Smooth muscle cell (in vitro differentiated cells): ENCODE measurements at regions not wholly inside any gene's neighbourhood (a gene's known extent, or its start where the extent isn't known, plus 50 kb on each side); places are given as distances from the start of the nearest gene placed in this dataset.
"Not testable (repeated sequence)": the region's sequence is repeated elsewhere in the genome, so short reads cannot be mapped to it uniquely, and the experiment has no call there.

Experiments used
- DNase-seq: peaks from one replicate; lab custom pipeline; 2025; ENCODE audit not compliant: unreplicated experiment; lab: John Stamatoyannopoulos, UW
- H2AFZ ChIP-seq: fragments of 200-600 bp; sonication (generic); 2 replicates; pipeline ENCODE4 v1.6.0; 2016; ENCODE audit warnings: antibody characterized with exemption, low read depth, mild to moderate bottlenecking
- H3F3A ChIP-seq: fragments of 200-600 bp; sonication (generic); 2 replicates; pipeline ENCODE4 v1.6.0; 2017; ENCODE audit warnings: antibody characterized with exemption, low read depth
- H3K27ac ChIP-seq: fragments of 200-600 bp; sonication (generic); 2 replicates; pipeline ENCODE4 v1.5.1; 2016; ENCODE audit warnings: low read depth, mild to moderate bottlenecking
- H3K27me3 ChIP-seq: fragments of 200-600 bp; sonication (generic); 2 replicates; pipeline ENCODE4 v1.6.1; 2016; ENCODE audit warnings: low read depth, mild to moderate bottlenecking
- H3K36me3 ChIP-seq: fragments of 200-600 bp; sonication (generic); 2 replicates; pipeline ENCODE4 v1.5.1; 2016; ENCODE audit warnings: low read depth
- H3K4me1 ChIP-seq: fragments of 200-600 bp; sonication (generic); 2 replicates; pipeline ENCODE4 v1.5.1; 2016; ENCODE audit warnings: low read depth
- H3K4me2 ChIP-seq: fragments of 200-600 bp; sonication (generic); 2 replicates; pipeline ENCODE4 v1.6.0; 2016; ENCODE audit warnings: mild to moderate bottlenecking
- H3K4me3 ChIP-seq: fragments of 200-600 bp; sonication (generic); 2 replicates; pipeline ENCODE4 v1.5.1; 2016; ENCODE audit warnings: mild to moderate bottlenecking
- H3K79me2 ChIP-seq: fragments of 200-600 bp; sonication (generic); 2 replicates; pipeline ENCODE4 v1.6.0; 2016; ENCODE audit warnings: low read depth, mild to moderate bottlenecking
- H3K9ac ChIP-seq: fragments of 200-600 bp; sonication (generic); 2 replicates; pipeline ENCODE4 v1.6.0; 2016; ENCODE audit warnings: low read depth
- H3K9me3 ChIP-seq: fragments of 200-600 bp; sonication (generic); replicated peaks from 2 replicates; pipeline ENCODE4 v1.5.1; 2016; ENCODE audit warnings: low read depth
- H4K20me1 ChIP-seq: fragments of 200-600 bp; sonication (generic); 2 replicates; pipeline ENCODE4 v1.6.0; 2016; ENCODE audit warnings: low read depth
- WGBS: methylation state at CpG from one replicate; pipeline ENCODE4 v1.1.7; 2016; ENCODE audit warnings: low lambda C conversion rate; 5-methylcytosine and 5-hydroxymethylcytosine counted together
- TF ChIP-seq, protein P1 (sequence below): fragments of 200-600 bp; sonication (generic); IDR thresholded peaks from 2 replicates; pipeline ENCODE4 v1.5.1; 2017; ENCODE audit warnings: borderline replicate concordance, mild to moderate bottlenecking, antibody characterized with exemption; ENCODE audit not compliant: insufficient read depth, poor library complexity, severe bottlenecking

DNA sequence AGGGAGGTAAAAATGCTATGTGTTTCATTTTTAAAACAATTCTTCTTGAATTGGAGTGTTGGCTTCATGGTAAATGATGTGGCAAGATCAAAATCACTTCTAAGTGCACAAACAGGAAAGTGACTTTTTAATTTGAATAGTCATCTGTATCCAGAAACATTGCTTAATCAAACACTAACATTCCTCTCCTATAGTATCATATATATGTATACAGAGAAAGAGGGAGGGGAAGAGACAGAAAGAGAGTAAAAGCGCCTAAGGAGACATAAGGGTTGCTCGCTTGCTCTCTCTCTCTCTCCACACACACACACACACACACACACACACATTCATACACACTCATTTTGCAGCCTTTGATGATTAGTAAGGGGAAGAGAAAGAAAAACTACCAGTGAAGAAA is 95.4 kb upstream of the PRDM9 start:
- TF ChIP-seq, protein P1, sequence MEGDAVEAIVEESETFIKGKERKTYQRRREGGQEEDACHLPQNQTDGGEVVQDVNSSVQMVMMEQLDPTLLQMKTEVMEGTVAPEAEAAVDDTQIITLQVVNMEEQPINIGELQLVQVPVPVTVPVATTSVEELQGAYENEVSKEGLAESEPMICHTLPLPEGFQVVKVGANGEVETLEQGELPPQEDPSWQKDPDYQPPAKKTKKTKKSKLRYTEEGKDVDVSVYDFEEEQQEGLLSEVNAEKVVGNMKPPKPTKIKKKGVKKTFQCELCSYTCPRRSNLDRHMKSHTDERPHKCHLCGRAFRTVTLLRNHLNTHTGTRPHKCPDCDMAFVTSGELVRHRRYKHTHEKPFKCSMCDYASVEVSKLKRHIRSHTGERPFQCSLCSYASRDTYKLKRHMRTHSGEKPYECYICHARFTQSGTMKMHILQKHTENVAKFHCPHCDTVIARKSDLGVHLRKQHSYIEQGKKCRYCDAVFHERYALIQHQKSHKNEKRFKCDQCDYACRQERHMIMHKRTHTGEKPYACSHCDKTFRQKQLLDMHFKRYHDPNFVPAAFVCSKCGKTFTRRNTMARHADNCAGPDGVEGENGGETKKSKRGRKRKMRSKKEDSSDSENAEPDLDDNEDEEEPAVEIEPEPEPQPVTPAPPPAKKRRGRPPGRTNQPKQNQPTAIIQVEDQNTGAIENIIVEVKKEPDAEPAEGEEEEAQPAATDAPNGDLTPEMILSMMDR, result no peak
- H3K9me3 ChIP-seq, result no peaks in the 10 kb centered on the region
- 91% methylated on average over 2 of the region's 2 CpGs for WGBS
- H3K4me1 ChIP-seq, result no peaks in the 10 kb centered on the region
- no peak overlapping the region for H3K4me3 ChIP-seq
- no peaks in the 10 kb centered on the region for H3K27me3 ChIP-seq
- H3K4me2 ChIP-seq, result no peak overlapping the region
- H3F3A ChIP-seq, result no peaks in the 10 kb centered on the region
- no peaks in the 10 kb centered on the region for H3K36me3 ChIP-seq
- no peaks in the 10 kb centered on the region for H4K20me1 ChIP-seq
- peak overlapping the region; percentile 7 for H2AFZ ChIP-seq
- peak overlapping the region; percentile 53 for H3K27ac ChIP-seq
- no peaks in the 10 kb centered on the region for H3K79me2 ChIP-seq
- H3K9ac ChIP-seq, result no peak overlapping the region
- no peak for DNase-seq

DNA sequence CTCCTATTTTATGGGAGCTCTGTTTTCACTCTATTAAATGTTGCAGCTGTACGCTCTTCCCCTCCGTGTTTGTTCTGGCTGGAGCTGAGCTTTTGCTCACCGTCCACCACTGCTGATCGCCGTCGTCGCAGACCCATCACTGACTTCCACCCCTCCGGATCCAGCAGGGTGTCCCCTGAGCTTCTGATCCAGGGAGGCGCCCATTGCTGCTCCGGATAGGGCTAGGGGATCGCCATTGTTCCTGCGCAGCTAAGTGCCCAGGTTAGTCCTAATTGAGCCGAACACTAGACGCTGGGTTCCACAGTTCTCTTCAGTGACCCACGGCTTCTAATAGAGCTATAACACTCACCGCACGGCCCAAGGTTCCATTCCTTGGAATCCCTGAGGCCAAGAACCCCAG is 96.2 kb upstream of the PRDM9 start:
- H3K9ac ChIP-seq, result no peak overlapping the region
- no peaks in the 10 kb centered on the region for H3K27me3 ChIP-seq
- no peak overlapping the region for H3K4me2 ChIP-seq
- 92% methylated on average over 17 of the region's 17 CpGs for WGBS
- no peaks in the 10 kb centered on the region for H3K36me3 ChIP-seq
- H2AFZ ChIP-seq, result no peak overlapping the region
- DNase-seq, result no peak
- no peaks in the 10 kb centered on the region for H3F3A ChIP-seq
- no peaks in the 10 kb centered on the region for H3K4me1 ChIP-seq
- no peaks in the 10 kb centered on the region for H3K79me2 ChIP-seq
- H3K27ac ChIP-seq, result peak overlapping the region; percentile 53
- H3K4me3 ChIP-seq, result no peak overlapping the region
- TF ChIP-seq, protein P1, result no peak
- H3K9me3 ChIP-seq, result no peaks in the 10 kb centered on the region
- H4K20me1 ChIP-seq, result no peaks in the 10 kb centered on the region

- not testable (repeated sequence) for H3K4me3 ChIP-seq, H3K9ac ChIP-seq, H3K36me3 ChIP-seq, H4K20me1 ChIP-seq, H3K27me3 ChIP-seq, H3F3A ChIP-seq, H2AFZ ChIP-seq, DNase-seq, H3K4me1 ChIP-seq, H3K4me2 ChIP-seq, H3K79me2 ChIP-seq, H3K9me3 ChIP-seq
- peak overlapping the region; percentile 50 for H3K27ac ChIP-seq
- 84% methylated on average over 5 of the region's 5 CpGs for WGBS
These were observed 96.6 kb upstream of the PRDM9 start for GRCh38 chr5:23410775-23411174.

DNA sequence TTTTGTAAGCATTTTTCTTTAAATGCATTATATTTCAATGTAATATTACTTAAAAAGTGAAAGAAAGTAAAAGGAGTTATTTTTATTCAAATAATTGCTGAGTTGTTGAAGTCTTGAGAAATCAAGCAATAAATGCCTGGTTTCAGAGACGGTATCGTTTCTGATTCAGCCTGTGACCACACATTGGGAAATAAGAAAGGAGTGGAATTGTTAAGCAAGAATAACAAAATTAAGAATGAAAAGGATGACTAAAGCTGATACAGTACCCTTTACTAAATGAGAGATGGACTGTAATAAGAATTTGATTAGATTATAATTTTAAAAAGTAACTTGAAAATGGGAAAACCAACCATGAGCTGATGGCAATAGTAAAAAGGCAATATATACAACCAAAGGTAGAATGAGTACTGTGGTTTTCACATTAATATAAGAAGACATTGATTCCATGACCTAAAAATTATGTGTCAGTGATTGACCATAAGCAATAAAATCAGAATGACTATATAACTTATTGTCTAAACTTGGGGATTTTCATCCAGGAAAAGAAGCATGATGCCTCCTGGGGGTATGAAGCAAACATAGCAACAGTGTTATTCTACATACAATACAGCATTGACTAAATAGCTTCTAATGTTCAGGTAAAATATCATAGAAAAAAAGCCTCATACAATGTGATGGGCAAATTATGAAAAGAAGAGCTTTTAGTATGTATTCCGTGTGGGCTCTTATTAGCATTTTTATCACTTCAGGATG is 101.9 kb upstream of the PRDM9 start:
- H3F3A ChIP-seq, result no peaks in the 10 kb centered on the region
- H3K79me2 ChIP-seq, result no peaks in the 10 kb centered on the region
- no peak overlapping the region for H3K4me3 ChIP-seq
- no peaks in the 10 kb centered on the region for H4K20me1 ChIP-seq
- 88% methylated on average over 3 of the region's 3 CpGs for WGBS
- no peaks in the 10 kb centered on the region for H3K9me3 ChIP-seq
- H3K36me3 ChIP-seq, result no peaks in the 10 kb centered on the region
- H3K4me2 ChIP-seq, result no peak overlapping the region
- no peak overlapping the region for H2AFZ ChIP-seq
- no peak for DNase-seq
- no peaks in the 10 kb centered on the region for H3K27me3 ChIP-seq
- H3K4me1 ChIP-seq, result no peaks in the 10 kb centered on the region
- TF ChIP-seq, protein P1, result peak; percentile 6
- H3K9ac ChIP-seq, result no peak overlapping the region
- H3K27ac ChIP-seq, result no peak overlapping the region
